Esophagus squamous epithelium (tissue), 4 donors: ENCODE measurements at regions not wholly inside any gene's neighbourhood (a gene's known extent, or its start where the extent isn't known, plus 50 kb on each side); places are given as distances from the start of the nearest gene placed in this dataset.

Experiments
- POLR2A ChIP-seq, 4 donors: fragments of 450-650 bp; IDR thresholded peaks; one replicate each; pipeline ENCODE4 v1.6.1; 2017; ENCODE audit warnings: antibody characterized with exemption in 4 of 4, mild to moderate bottlenecking in 4 of 4, moderate library complexity in 3 of 4
- TF ChIP-seq, protein P1 (sequence below), 6 experiments: fragments of 450-650 bp in 4 of 6; fragments of 200-600 bp in 2 of 6; sonication (generic) in 2 of 6; IDR thresholded peaks; one replicate each; pipeline ENCODE4 v1.5.1; 2016 to 2019; ENCODE audit warnings: antibody characterized with exemption in 6 of 6, mild to moderate bottlenecking in 4 of 6, moderate library complexity in 4 of 6

DNA sequence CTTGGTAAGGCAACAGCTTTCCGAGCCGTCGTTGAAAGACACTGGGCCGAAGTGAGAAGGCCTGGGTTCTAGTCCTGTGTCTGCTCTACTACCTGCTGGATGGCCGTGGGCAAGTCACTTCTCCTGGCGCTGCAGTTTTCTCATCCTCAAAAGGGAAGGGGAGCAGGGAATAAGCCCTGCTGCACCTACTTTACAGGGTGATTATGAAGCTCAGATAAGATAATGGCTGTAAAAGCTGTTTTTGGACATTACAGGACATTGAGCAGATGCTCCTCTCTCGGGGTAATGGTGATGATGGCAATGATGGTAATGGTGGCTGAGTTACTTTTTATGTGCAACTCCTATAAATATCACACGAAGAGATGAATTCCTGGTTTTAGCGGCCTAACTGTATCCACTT is 152.6 kb downstream of the FAM43A start:
- TF ChIP-seq, protein P1, sequence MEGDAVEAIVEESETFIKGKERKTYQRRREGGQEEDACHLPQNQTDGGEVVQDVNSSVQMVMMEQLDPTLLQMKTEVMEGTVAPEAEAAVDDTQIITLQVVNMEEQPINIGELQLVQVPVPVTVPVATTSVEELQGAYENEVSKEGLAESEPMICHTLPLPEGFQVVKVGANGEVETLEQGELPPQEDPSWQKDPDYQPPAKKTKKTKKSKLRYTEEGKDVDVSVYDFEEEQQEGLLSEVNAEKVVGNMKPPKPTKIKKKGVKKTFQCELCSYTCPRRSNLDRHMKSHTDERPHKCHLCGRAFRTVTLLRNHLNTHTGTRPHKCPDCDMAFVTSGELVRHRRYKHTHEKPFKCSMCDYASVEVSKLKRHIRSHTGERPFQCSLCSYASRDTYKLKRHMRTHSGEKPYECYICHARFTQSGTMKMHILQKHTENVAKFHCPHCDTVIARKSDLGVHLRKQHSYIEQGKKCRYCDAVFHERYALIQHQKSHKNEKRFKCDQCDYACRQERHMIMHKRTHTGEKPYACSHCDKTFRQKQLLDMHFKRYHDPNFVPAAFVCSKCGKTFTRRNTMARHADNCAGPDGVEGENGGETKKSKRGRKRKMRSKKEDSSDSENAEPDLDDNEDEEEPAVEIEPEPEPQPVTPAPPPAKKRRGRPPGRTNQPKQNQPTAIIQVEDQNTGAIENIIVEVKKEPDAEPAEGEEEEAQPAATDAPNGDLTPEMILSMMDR (IDR thresholded peaks at IDR 0.05), result no peak
- no peak for TF ChIP-seq POLR2A (IDR thresholded peaks at IDR 0.05)
